KMS-11 (cell line): ENCODE measurements at regions not wholly inside any gene's neighbourhood (a gene's known extent, or its start where the extent isn't known, plus 50 kb on each side); places are given as distances from the start of the nearest gene placed in this dataset.

Experiments used
- H2AFZ ChIP-seq: fragments of 200-600 bp; sonication (generic); 2 replicates; pipeline ENCODE4 v1.6.1; 2016; ENCODE audit warnings: antibody characterized with exemption, mixed run types, low read depth
- H3K27ac ChIP-seq: fragments of 200-600 bp; sonication (generic); 2 replicates; pipeline ENCODE4 v1.6.1; 2016; ENCODE audit warnings: mild to moderate bottlenecking, mixed run types
- H3K27me3 ChIP-seq: fragments of 200-600 bp; sonication (generic); 2 replicates; pipeline ENCODE4 v1.6.1; 2017; ENCODE audit warnings: mild to moderate bottlenecking, low read depth, mixed run types, moderate library complexity; ENCODE audit not compliant: insufficient read depth
- H3K36me3 ChIP-seq: fragments of 200-600 bp; sonication (generic); 2 replicates; pipeline ENCODE4 v1.6.1; 2017; ENCODE audit warnings: mild to moderate bottlenecking, mixed run types; ENCODE audit not compliant: insufficient read depth
- H3K4me1 ChIP-seq: fragments of 200-600 bp; sonication (generic); 2 replicates; pipeline ENCODE4 v1.6.1; 2016; ENCODE audit warnings: mild to moderate bottlenecking, low read depth, mixed run types; ENCODE audit not compliant: poor library complexity, severe bottlenecking
- H3K4me2 ChIP-seq: fragments of 200-600 bp; sonication (generic); 2 replicates; pipeline ENCODE4 v1.7.0; 2016; ENCODE audit warnings: mild to moderate bottlenecking, mixed run types
- H3K4me3 ChIP-seq: fragments of 200-600 bp; sonication (generic); IDR thresholded peaks from 2 replicates; pipeline ENCODE4 v1.6.1; 2017; ENCODE audit warnings: low read depth, low read length, mixed read lengths; ENCODE audit not compliant: insufficient read depth
- H3K79me2 ChIP-seq: fragments of 200-600 bp; sonication (generic); 2 replicates; pipeline ENCODE4 v1.6.1; 2016; ENCODE audit warnings: low read depth, mixed run types; ENCODE audit not compliant: insufficient read depth
- H3K9ac ChIP-seq: fragments of 200-600 bp; sonication (generic); 2 replicates; pipeline ENCODE4 v1.6.1; 2016; ENCODE audit warnings: mild to moderate bottlenecking, mixed run types
- H4K20me1 ChIP-seq: fragments of 200-600 bp; sonication (generic); 2 replicates; pipeline ENCODE4 v1.6.1; 2016; ENCODE audit warnings: mild to moderate bottlenecking, mixed run types; ENCODE audit not compliant: insufficient read depth
- CTCF ChIP-seq: fragments of 200-600 bp; sonication (generic); conservative IDR thresholded peaks from 2 replicates; pipeline ENCODE4 v1.6.1; 2017; ENCODE audit warnings: low read depth, mild to moderate bottlenecking, antibody characterized with exemption, low read length, moderate library complexity, mixed read lengths

DNA sequence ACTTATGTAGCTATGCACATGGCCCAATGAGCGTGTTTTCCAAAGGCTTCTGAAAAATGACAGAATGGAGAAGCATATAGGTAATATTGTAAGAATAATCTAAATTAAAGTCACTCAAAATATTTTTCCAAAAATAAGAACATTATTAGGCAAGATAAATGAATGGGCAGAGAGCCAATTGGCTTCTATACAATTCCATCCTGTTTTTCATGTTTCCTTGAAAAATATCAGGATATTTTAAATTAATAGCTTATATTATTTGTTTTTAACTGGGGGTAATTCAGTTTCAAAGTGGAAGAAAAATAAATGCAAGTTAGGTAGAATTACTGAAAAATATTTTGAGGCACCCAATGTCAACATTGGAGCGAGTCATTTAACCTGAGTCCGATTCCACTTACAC is 183.5 kb downstream of the PLK2 start:
- Histone ChIP-seq H3K4me2 (no peak overlapping the region), H3K36me3 (no peaks in the 10 kb centered on the region), H4K20me1 (no peaks in the 10 kb centered on the region), H3K27ac (no peak overlapping the region), H3K9ac (no peak overlapping the region), H3K4me1 (no peaks in the 10 kb centered on the region), H3K4me3 (no peak overlapping the region), H3K79me2 (no peaks in the 10 kb centered on the region), H2AFZ (no peak overlapping the region), H3K27me3 (no peaks in the 10 kb centered on the region)
- TF ChIP-seq CTCF = no peak

- no peak for TF ChIP-seq CTCF
Measured at GRCh38 chr5:58275516-58275915, 184.4 kb downstream of the PLK2 start.

DNA sequence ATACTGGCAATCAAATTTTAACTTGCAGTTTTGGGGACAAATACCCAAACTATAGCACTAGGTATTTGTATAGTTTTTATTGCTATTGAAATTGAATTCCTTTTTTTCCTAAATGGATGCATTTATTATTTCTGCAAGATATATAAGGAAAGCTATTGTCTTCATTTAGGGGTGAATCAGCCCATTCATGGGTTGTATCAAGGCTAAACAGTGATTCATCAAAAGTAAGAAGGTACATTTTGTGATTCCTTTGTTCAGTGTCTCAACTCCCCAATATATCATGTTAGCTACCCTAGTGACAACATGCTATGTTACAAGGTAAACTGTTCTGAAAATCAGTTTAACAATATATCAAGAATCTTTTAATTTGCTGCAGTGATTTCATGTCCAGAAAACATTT is 185.7 kb downstream of the PLK2 start:
- Histone ChIP-seq H3K4me3 (no peak overlapping the region), H4K20me1 (no peaks in the 10 kb centered on the region), H3K4me2 (no peak overlapping the region), H3K27me3 (no peaks in the 10 kb centered on the region), H2AFZ (no peak overlapping the region), H3K27ac (no peak overlapping the region), H3K79me2 (no peaks in the 10 kb centered on the region), H3K4me1 (no peaks in the 10 kb centered on the region), H3K36me3 (no peaks in the 10 kb centered on the region), H3K9ac (no peak overlapping the region)
- TF ChIP-seq CTCF = no peak

More at GRCh38 chr5:58275516-58275915, 184.4 kb downstream of the PLK2 start:
- Histone ChIP-seq H3K36me3 (no peaks in the 10 kb centered on the region), H3K4me1 (no peaks in the 10 kb centered on the region), H3K79me2 (no peaks in the 10 kb centered on the region), H2AFZ (no peak overlapping the region), H3K9ac (no peak overlapping the region), H3K4me3 (no peak overlapping the region), H3K27me3 (no peaks in the 10 kb centered on the region), H4K20me1 (no peaks in the 10 kb centered on the region), H3K4me2 (no peak overlapping the region), H3K27ac (no peak overlapping the region)

- Histone ChIP-seq H3K27ac (no peak overlapping the region), H3K4me2 (no peak overlapping the region), H3K79me2 (no peaks in the 10 kb centered on the region), H3K4me3 (no peak overlapping the region), H2AFZ (no peak overlapping the region), H3K27me3 (no peaks in the 10 kb centered on the region), H3K36me3 (no peaks in the 10 kb centered on the region), H3K9ac (no peak overlapping the region), H4K20me1 (no peaks in the 10 kb centered on the region), H3K4me1 (no peaks in the 10 kb centered on the region)
- TF ChIP-seq CTCF = no peak
Measured at GRCh38 chr5:58273711-58274110, 186.2 kb downstream of the PLK2 start.

- no peaks in the 10 kb centered on the region for H3K36me3 ChIP-seq
- H3K4me3 ChIP-seq = no peak overlapping the region
- H3K4me2 ChIP-seq = no peak overlapping the region
- H3K4me1 ChIP-seq = no peaks in the 10 kb centered on the region
- no peaks in the 10 kb centered on the region for H4K20me1 ChIP-seq
- H3K27ac ChIP-seq = no peak overlapping the region
- TF ChIP-seq CTCF = no peak
- no peak overlapping the region for H2AFZ ChIP-seq
- no peak overlapping the region for H3K9ac ChIP-seq
- H3K27me3 ChIP-seq = no peaks in the 10 kb centered on the region
- no peaks in the 10 kb centered on the region for H3K79me2 ChIP-seq
Measured at GRCh38 chr5:58268268-58268667, 191.6 kb downstream of the PLK2 start.
